ENCODE measurements at regions not wholly inside any gene's neighbourhood (a gene's known extent, or its start where the extent isn't known, plus 50 kb on each side); places are given as distances from the start of the nearest gene placed in this dataset.
"Not testable (repeated sequence)": the region's sequence is repeated elsewhere in the genome, so short reads cannot be mapped to it uniquely, and the experiment has no call there.

GRCh38 chr21:24509131-24509530 is 1098.2 kb downstream of the MRPL39 start:
- no peak for DNase-seq (ENCODE audit: low read depth)

GRCh38 chr21:24486973-24487372 is 1120.3 kb downstream of the MRPL39 start:
- DNase-seq (ENCODE audit: low read depth), result no peak

GRCh38 chr21:24483361-24483760 is 1123.9 kb downstream of the MRPL39 start:
- not testable (repeated sequence) for DNase-seq (ENCODE audit: low read depth)

GRCh38 chr21:24470852-24471251 is 1136.4 kb downstream of the MRPL39 start:
- DNase-seq (ENCODE audit: low read depth), result no peak

- no peak for DNase-seq (ENCODE audit: low read depth)
Observed at GRCh38 chr21:24456358-24456757, 1150.9 kb downstream of the MRPL39 start.

GRCh38 chr21:24450119-24450518 is 1157.2 kb downstream of the MRPL39 start:
- no peak for DNase-seq (ENCODE audit: low read depth)

GRCh38 chr21:24445517-24445916 is 1161.8 kb downstream of the MRPL39 start:
- no peak for DNase-seq (ENCODE audit: low read depth)

- DNase-seq (ENCODE audit: low read depth), result no peak
Observed at GRCh38 chr21:24444736-24445135, 1162.5 kb downstream of the MRPL39 start.

DNA sequence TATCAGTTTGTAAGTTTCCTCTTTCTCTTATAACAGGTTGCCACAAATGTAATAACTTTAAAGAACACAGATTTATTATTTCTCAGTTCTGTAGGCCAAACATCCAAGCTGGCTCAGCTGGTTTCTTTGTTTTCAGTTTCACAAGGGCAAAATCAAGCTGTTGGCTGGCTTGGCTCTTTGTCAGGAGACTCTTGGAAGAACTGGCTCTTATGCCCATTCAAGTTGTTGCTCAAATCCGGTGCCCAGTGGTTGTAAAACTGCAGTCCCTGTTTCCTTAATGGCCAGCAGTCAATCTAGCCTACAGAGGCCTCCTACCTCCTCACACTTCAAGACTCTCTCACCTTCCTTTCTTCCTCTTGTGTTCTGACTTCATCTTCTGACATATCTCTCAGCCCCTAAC is 1171.0 kb downstream of the MRPL39 start:
- no peak for DNase-seq (ENCODE audit: low read depth)

DNA sequence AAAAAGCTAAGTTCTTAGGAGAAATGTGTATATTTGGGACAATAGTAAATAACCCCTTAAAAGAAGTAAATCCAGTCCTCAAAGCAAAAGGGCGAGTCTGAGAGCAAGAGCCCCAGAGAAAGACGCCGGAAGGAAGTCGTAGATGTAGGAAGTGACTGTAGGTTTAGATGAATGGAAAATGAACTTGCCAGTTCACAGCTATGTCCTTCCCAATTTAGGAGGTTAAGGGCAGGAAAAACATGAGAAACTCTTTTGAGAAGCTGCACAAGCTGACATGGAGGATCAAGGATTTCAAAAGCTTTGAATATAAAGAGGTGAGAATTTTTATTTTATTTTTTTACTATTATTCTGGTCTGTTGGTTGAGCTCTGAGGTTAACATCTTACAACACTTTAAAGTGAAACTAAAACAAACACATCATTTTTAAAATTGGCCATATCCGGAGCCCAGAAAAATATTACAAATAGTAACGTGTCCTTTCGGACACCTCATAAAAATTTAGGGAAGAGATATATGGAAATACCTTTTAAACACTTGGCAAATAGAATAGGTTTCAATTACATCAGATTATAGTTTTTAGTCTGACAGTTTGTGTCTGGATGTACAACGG is 1178.6 kb downstream of the MRPL39 start:
- DNase-seq (ENCODE audit: low read depth), result no peak

- DNase-seq (ENCODE audit: low read depth), result no peak
Observed at GRCh38 chr21:24424776-24425175, 1182.5 kb downstream of the MRPL39 start.

DNA sequence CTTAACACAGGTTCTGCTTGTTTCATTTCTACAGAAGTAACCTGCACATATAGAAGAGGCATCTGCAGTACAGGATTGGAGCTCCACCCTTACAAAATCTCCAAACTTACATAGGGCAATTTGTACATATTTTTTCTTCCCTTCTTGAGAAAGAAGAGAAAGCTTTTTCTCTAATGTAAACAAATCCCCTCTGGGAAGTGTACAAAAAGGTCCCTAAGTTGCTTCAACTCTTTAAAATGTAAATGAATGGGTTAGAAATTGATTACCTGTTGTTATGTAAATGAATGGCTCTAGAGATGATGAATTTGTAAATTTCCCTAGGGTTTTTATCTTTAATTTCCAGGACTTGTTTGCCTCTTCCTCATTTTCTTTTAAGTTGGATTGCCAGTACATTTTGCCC is 1183.7 kb downstream of the MRPL39 start:
- no peak for DNase-seq (ENCODE audit: low read depth)

GRCh38 chr21:24420689-24421088 is 1186.6 kb downstream of the MRPL39 start:
- no peak for DNase-seq (ENCODE audit: low read depth)

DNA sequence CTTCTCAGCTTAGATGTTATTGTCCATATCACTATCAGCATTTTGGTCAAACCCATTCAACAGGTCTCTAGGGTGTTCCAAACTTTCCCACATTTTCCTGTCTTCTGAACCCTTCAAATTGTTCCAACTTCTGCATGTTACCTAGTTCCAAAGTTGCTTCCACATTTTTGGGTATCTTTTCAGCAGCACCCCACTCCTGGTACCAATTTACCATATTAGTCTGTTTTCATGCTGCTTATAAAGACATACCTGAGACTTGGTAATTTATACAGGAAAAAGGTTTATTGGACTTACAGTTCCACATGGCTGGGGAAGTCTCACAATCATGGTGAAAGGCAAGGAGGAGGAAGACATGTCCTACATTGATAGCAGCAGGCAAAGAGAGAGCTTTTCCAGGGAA is 1187.6 kb downstream of the MRPL39 start:
- DNase-seq (ENCODE audit: low read depth), result not testable (repeated sequence)

DNA sequence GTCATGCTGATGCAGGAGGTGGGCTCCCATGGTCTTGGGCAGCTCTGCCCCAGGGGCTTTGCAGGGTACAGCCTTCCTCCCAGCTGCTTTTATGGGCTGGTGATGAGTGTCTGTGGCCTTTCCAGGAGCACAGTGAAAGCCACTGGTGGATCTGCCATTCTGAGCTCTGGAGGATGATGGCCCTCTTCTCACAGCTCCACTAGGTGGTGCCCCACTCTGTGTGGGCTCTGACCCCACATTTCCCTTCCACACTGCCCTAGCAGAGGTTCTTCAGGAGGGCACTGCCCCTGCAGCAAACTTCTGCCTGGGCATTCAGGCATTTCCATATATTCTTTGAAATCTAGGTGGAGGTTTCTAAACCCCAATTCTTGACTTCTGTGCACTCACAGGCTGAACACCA is 1188.6 kb downstream of the MRPL39 start:
- no peak for DNase-seq (ENCODE audit: low read depth)

DNA sequence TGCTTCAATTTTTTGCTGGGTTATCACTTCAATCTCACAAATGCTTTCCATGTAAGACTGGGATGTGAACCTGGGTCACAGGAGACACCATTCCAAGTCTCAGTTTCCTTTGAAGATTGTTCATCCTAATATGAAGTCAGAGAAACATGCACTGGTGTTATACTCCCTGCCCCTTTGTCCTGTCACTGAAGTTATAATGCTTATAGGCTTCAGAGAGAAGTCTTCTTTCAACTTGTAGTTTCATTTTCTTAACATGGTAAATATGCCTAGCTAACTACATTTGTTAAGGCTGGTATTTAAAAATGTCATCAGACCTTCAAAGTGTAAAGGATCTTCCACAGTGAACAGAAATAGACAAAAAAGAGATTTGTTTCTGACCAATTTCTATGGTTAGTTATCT is 1195.9 kb downstream of the MRPL39 start:
- no peak for DNase-seq (ENCODE audit: low read depth)

DNA sequence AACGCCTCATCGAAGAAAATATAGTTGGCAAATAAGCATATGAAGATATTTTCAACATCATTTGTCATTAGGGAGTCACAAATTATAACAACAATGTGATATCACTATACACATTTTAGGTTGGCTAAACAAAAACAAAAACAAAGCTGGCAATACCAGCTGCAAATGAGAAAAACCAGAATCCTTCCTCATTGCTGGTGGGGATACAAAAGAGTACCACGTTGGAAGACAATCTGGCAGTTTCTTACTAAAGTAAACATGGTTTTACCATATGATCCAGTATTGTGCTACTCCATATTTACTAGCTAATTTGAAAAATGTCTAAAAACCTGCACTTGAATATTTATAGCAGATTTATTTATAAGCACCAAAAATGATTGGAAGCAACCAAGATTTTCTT is 1204.1 kb downstream of the MRPL39 start:
- DNase-seq (ENCODE audit: low read depth), result no peak

- DNase-seq (ENCODE audit: low read depth), result no peak
Observed at GRCh38 chr21:24395320-24395923, 1211.9 kb downstream of the MRPL39 start.

- DNase-seq (ENCODE audit: low read depth), result no peak
Observed at GRCh38 chr21:24375201-24375600, 1232.1 kb downstream of the MRPL39 start.

GRCh38 chr21:24372506-24372905 is 1234.8 kb downstream of the MRPL39 start:
- no peak for DNase-seq (ENCODE audit: low read depth)

GRCh38 chr21:24369746-24370145 is 1237.5 kb downstream of the MRPL39 start:
- DNase-seq (ENCODE audit: low read depth), result no peak

DNA sequence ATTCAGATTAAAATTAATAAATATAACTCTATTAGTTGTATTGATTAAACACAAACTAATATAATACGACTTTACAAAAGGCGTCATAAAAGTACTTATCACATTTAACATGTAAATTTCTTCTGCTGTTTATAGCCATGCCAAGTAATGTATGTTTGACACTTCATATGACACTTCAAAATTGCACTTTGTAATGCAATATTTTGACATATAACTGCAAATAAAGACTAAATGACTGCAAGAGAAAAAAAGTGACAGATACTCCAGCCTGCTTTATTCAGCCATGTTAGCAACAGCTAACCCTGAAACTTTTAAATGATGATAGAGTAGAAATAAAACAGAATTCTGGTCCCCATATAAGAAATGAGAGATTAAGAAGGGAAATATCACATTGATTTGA is 1238.0 kb downstream of the MRPL39 start:
- no peak for DNase-seq (ENCODE audit: low read depth)

DNA sequence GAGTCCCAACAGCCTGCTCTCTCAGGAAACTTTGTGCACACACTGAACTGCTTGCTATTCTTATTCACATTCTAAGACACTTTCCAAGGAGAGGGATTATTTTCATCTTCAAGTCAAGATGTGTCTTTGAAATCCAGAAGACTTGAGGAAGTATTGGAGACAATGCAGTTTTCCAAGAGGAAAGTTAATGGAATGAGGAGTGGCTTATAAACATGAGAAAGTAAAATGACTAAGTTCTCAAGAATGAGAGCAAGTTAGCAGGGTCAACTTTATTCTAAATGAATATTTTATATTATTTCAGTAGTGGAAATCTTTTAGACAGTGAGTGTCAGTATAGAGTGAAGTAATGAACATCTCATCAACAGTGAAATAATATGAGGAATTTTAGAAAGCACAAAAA is 1239.3 kb downstream of the MRPL39 start:
- no peak for DNase-seq (ENCODE audit: low read depth)

- no peak for DNase-seq (ENCODE audit: low read depth)
Observed at GRCh38 chr21:24353492-24353891, 1253.8 kb downstream of the MRPL39 start.
